ENCODE measurements at regions not wholly inside any gene's neighbourhood (a gene's known extent, or its start where the extent isn't known, plus 50 kb on each side); places are given as distances from the start of the nearest gene placed in this dataset.

DNA sequence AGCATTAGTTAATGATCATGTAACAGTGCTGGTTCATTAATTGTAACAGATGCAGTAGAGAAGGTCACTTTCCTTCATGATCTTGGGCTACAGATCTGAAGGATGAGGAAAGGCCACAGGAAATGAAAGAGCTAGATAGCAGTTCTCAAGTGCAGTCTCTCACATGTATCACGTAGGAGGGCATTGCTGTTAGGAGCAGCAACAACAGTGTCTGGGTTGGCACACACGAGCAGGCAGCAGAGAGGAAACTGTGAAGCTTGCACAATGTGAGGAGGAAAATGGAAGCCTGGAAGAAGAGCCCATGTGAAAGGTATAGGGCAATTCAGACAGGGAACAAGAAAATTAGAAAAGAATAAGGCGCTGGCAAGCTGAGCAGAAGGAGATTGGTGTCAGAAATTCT, 1741.5 kb downstream of the PCDH9 start:
- TF ChIP-seq, protein P1, sequence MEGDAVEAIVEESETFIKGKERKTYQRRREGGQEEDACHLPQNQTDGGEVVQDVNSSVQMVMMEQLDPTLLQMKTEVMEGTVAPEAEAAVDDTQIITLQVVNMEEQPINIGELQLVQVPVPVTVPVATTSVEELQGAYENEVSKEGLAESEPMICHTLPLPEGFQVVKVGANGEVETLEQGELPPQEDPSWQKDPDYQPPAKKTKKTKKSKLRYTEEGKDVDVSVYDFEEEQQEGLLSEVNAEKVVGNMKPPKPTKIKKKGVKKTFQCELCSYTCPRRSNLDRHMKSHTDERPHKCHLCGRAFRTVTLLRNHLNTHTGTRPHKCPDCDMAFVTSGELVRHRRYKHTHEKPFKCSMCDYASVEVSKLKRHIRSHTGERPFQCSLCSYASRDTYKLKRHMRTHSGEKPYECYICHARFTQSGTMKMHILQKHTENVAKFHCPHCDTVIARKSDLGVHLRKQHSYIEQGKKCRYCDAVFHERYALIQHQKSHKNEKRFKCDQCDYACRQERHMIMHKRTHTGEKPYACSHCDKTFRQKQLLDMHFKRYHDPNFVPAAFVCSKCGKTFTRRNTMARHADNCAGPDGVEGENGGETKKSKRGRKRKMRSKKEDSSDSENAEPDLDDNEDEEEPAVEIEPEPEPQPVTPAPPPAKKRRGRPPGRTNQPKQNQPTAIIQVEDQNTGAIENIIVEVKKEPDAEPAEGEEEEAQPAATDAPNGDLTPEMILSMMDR (conservative IDR thresholded peaks at IDR 0.05), result no peak
- no peak for TF ChIP-seq ZFX (IDR thresholded peaks at IDR 0.05)

Data from C4-2B (cell line).